Stimulated activated CD4-positive, alpha-beta T cell treated with anti-CD3 and anti-CD28 coated beads, TNF-alpha, amount 100 ng/mL, for 24 hours (primary cell): ENCODE measurements at regions not wholly inside any gene's neighbourhood (a gene's known extent, or its start where the extent isn't known, plus 50 kb on each side); places are given as distances from the start of the nearest gene placed in this dataset.
A peak's percentile ranks its signal among the peaks of the same experiment; 100 is the strongest.
"Not testable (repeated sequence)": the region's sequence is repeated elsewhere in the genome, so short reads cannot be mapped to it uniquely, and the experiment has no call there.

Source experiments
- DNase-seq, 3 experiments: peaks; one replicate each; pipeline ENCODE4 v3.0.0-alpha.2; 2020; ENCODE audit warnings: low read depth in 3 of 3

GRCh38 chr21:35402061-35402460 lies 353.0 kb upstream of the RUNX1 start:
- DNase-seq: no peak

GRCh38 chr21:35401476-35401875 lies 352.4 kb upstream of the RUNX1 start:
- no peak for DNase-seq

DNA sequence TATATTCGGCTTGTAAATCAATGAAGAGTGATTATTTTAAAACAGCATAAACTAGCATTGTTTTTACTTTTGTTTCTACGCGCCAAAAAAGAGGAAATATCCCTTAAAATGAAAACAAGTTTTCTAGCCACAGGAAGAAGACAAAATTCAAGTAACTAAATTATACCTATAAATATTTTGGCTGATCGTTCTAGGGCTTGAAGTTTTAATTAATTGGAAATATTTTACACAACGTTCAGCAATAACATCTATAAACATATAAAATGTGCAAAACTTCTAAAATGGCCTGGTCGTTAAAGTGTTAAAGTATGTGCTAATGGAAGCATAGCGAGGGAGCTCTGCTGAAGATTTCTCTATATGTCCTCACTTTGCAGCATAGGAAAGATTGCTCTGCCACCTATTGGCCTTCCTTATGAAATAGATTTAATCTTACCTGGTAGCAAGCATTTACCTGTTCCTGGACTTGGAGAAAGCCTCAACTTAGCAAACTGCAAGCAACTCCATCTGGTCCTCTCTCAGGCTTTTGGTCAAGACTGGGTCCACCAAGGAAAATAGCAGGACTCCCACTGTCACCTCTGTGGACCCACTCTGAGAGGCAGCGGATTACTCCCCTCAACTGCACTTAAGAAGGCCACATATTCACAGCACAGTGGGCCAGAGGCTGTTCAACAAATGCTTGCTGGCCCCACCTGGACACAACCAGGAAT lies 351.3 kb upstream of the RUNX1 start:
- DNase-seq: peak in 2 of 3 experiments; percentile 5 to 31

GRCh38 chr21:35399706-35400105 lies 350.6 kb upstream of the RUNX1 start:
- no peak for DNase-seq

- no peak for DNase-seq
Observed at GRCh38 chr21:35399002-35399530, 350.0 kb upstream of the RUNX1 start.

DNA sequence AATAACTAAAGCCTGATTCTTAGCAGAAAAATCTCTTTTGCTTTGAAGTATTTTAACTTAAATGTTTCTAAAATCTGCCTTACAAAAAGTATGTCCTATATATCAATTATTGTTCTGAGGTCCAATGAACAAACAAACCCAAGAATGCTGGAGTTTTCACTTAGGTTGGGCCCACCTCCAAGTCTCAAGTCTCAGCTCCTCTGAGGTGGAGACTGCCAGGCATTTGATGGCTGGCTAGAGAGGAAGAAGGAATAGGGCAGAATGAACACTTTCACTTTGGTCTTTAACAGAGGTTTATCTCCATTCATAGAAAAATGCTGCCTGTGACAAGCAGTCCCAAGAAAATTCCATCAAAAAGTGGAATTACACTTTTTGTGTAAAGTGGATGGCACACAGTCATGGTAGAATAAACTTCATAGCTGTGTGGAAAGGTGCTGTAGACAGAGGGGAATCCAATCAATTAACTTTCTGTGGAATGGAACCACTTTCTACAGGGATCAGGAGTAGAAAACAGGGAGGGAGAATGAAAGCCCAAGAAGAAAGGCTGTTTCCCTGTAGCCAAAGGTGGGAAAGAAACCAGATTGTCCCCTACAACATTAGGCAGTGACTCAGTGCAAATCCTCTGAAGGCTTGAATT lies 349.4 kb upstream of the RUNX1 start:
- no peak for DNase-seq

GRCh38 chr21:35397781-35398180 lies 348.7 kb upstream of the RUNX1 start:
- DNase-seq: no peak

GRCh38 chr21:35396655-35397054 lies 347.6 kb upstream of the RUNX1 start:
- DNase-seq: no peak

DNA sequence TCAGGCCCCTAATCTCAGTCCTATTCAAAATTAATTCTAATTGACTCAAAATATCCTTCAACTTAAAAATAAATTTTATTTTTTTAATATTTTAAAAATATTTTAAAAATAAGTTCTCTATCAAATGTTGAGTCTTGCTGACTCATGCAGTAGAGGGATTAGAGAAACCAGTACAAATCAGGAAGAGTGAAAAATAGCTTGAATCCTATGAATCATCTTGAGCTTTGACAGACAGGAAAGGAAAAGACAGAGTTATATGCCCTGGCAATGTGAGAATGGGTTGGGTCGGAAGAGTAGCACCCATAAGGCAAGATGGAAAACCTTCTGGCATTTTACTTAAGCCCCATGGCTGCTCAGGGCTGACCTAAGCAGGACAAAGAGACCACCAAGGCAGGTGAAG lies 346.6 kb upstream of the RUNX1 start:
- DNase-seq: no peak

DNA sequence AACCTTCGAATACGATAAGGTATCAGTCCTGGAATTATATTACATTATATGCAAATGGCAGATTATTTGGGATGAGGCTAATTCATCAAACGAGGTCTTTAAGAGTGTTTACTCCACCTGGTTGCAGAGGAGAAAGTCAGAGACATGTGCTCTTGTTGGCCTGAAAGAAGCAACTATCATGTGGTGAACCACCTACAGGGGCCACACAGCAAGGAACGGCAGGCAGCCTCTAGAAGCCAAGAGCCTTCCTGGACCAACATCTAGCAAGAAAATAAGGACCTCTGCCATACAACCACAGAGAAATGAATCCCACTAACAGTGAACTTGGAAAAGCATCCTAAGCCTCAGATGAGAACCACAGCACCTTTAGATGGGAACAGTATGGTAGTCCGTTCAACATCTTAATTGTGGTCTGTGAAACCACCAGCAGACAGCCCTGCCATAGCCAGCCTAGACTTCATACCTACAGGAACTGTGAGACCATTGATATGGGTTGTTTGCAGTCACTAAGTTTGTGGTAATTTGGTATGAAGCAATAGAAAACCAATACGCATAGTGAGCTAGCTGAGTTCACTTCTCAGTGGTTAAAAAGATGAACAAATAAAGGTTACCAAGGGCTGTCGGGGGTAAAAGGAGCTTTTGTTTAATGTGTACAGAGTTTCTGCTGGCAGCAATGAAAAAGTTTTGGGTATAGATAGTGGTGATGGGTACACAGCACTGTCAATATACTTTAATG lies 345.7 kb upstream of the RUNX1 start:
- no peak for DNase-seq

GRCh38 chr21:35394049-35394448 lies 344.9 kb upstream of the RUNX1 start:
- no peak for DNase-seq

- DNase-seq: no peak
Observed at GRCh38 chr21:35390013-35390776, 341.1 kb upstream of the RUNX1 start.

GRCh38 chr21:35386491-35387079 lies 337.5 kb upstream of the RUNX1 start:
- no peak for DNase-seq

DNA sequence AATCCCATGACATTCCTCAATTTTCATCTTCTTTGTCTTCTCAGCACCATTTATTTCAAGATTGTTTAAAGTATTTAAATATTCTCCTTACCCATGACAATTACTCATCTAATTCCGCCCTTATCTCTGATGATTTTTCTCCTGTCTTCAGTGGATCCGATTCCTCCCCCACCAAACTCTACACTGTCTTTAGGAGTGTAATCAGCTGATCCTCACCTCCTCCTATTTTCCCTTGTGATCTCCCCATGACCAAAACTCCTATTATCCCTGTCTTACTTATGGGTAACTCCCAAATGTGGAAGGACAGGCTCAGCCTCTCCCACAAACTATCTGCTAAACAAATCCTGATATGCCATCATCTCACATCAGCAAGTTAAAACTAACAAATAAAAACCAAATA lies 335.3 kb upstream of the RUNX1 start:
- no peak for DNase-seq

DNA sequence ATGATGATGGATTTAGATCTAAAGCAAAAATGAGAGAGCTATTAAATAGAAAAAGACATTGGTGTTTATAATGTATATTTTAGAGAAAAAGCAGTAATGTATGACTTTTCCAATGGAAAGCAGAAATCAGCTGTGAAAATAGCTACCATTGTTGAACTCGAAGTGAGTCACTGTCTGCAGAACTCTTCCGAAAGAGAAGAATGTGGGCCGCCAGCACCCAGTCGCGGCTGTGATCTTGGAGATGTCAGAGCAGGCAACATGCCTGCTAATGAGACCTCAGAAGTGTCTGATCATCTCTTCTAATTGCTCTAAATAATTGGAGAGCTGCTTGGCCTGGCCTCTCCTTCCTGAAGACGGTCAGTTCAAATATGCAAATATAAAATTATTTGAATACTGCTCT lies 333.6 kb upstream of the RUNX1 start:
- no peak for DNase-seq

- no peak for DNase-seq
Observed at GRCh38 chr21:35381743-35382310, 332.7 kb upstream of the RUNX1 start.

DNA sequence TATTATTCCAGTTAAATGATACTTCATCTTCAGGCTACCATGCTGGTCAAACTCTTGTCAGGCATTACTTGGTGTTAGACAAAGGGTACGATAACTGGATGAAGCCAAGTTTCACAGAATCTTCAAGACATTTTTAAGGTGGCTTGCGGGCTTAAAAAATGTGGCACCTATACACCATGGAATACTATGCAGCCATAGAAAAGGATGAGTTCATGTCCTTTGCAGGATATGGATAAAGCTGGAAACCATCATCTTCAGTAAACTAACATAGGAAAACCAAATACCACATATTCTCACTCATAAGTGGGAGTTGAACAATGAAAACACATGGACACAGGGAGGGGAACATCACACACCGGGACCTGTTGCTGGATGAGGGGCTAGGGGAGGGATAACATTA lies 331.2 kb upstream of the RUNX1 start:
- not testable (repeated sequence) for DNase-seq

DNA sequence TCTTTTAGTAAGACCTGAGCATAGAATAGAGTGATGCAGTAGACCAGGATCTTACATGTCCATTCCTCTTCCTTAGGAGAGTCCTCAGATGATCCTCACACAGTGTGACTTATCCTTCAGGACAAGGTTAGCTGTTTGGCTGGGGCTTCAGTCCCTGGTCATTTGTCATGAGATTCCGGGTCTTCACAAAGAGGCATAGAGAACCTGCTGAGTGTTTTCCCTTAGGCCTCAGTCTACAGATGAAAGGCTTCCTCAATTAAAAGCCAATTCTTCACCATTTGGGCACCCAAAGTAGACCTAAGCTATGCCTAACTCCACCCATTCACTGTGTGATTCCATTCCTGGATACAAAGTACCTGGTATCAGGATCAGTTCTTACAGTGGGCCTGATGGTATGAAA lies 329.8 kb upstream of the RUNX1 start:
- no peak for DNase-seq

GRCh38 chr21:35377505-35378090 lies 328.5 kb upstream of the RUNX1 start:
- no peak for DNase-seq

- DNase-seq: no peak
Observed at GRCh38 chr21:35376406-35377135, 327.5 kb upstream of the RUNX1 start.
